ENCODE measurements at regions not wholly inside any gene's neighbourhood (a gene's known extent, or its start where the extent isn't known, plus 50 kb on each side); places are given as distances from the start of the nearest gene placed in this dataset.

DNA sequence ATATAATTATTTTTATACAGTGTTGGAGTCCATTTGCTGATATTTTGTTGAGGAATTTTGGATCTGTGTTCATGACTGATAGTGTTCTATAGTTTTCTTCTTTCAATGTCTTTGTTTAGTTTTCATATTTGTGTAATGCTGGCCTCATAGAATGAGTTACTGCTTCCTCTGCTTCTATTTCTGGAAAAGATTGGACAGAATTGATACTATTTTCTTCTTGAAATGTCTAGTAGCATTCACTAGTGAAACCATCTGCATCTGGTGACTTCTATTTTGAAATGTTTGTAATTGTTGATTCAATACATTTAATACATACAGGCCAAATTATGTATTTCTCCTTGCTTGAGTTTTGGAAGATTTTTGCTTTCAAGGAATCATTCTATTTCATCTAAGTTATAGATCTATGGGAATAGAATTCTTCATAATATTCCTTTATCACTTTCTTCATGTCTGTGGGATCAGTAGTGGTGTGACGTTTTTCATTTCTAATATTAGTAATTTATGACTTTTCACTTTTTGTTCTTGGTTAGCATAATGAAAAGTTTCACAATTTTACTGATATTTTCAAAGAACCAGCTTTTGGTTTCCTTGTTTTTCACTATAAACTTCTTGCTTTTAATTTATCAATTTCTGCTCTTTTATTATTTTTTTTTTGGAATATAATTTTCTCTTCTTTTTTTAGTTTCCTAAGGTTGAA, 509.9 kb upstream of the VRK2 start:
- TF ChIP-seq POLR2A (IDR thresholded peaks at IDR 0.05) (no peak), POLR2AphosphoS5 (IDR thresholded peaks at IDR 0.05) (no peak)
- TF ChIP-seq, protein P1, sequence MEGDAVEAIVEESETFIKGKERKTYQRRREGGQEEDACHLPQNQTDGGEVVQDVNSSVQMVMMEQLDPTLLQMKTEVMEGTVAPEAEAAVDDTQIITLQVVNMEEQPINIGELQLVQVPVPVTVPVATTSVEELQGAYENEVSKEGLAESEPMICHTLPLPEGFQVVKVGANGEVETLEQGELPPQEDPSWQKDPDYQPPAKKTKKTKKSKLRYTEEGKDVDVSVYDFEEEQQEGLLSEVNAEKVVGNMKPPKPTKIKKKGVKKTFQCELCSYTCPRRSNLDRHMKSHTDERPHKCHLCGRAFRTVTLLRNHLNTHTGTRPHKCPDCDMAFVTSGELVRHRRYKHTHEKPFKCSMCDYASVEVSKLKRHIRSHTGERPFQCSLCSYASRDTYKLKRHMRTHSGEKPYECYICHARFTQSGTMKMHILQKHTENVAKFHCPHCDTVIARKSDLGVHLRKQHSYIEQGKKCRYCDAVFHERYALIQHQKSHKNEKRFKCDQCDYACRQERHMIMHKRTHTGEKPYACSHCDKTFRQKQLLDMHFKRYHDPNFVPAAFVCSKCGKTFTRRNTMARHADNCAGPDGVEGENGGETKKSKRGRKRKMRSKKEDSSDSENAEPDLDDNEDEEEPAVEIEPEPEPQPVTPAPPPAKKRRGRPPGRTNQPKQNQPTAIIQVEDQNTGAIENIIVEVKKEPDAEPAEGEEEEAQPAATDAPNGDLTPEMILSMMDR (IDR thresholded peaks at IDR 0.05) = no peak
